Hematopoietic multipotent progenitor cell (in vitro differentiated cells): ENCODE measurements at regions not wholly inside any gene's neighbourhood (a gene's known extent, or its start where the extent isn't known, plus 50 kb on each side); places are given as distances from the start of the nearest gene placed in this dataset.

ENCODE experiments used
- DNase-seq, 3 donors: peaks; one replicate each; pipeline ENCODE4 v3.0.0-alpha.2; 2011 to 2015; ENCODE audit warnings: low read depth in 2 of 3, low spot score in 2 of 3

DNA sequence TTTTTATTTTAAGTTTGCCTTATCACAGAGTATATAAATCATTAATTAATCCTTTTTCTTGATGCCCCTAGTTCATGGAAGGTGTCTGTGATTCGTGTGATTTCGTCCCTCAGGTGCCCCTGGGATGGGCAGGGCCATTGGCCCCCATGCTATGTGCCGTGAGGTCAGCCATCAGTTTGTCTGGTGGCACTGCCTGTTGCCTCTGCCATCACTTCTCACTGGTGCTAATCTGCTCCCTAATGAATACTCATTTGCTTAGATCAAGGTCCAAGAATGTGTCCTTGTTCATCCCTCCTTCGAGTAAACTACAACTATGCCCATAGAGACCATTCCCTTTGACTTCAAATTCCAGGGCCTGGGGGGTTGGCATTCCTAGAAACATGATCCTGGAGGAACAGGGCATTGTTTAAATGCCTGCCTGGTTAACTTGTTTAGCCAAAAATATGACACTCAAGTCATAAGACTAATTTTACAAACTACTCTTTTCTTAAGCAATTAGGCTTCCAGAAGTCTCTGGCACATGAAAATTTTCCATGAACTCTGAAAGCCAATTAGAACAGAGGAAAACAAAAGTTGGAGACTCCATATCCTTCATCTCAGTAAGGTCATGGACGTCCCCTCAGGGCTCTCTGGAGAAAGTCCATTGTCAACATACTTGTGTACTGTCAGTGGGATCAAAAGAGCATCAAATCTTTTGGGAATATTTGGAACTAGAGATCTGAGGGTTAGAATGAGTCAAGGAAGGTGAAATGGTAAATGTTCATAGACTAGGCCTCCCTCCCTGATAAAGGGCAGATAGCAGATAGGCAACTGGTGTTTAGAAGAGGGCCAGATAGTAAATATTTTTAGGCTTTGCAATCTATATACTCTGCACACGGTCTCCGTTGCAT lies 90.9 kb upstream of the PLXNC1 start:
- DNase-seq, result no peak

DNA sequence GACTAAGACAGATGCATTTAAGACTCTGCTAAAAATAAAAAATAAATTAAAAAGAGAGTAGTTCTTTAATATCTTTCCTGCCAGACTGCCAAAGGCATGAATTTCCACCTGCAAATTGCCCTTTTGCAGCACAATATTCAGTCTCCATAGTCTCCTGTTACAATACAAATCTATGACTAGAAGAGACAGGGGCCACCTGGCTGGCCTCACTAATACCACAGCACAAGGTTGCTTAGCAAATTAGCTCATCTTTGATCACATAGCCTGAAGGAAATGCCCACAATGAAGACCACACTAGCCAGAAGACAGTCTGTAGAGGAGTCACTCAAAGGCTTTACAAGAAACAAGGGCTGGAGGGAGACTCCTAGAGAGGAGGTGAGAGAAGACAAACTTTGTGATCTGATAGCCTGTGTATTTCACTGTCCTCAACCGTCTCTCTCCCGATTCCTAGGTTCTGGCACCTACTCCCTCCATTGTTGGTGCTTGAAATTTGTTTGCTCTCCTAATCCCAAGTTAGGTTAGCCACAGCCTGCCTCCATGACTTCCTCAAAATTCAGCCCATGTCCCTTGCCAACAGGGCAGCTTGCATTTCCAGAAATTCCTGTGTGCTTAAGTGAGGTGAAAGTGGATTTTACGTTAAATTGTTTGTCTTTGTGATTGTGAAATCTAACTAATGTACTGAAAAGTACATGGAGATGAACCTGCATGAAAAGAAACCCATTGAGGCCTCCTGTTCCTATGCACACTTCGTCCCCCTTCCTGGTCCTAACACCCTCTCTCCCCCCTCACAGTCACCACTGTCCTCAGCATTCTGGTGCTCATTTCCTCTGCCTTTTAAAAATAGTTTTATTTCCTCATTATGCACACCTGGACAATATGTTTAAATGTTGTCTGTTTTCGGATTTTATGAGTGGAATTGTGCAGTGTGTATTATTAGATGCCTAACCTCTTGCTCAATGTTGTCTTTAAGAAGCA lies 88.7 kb upstream of the PLXNC1 start:
- DNase-seq, result no peak

DNA sequence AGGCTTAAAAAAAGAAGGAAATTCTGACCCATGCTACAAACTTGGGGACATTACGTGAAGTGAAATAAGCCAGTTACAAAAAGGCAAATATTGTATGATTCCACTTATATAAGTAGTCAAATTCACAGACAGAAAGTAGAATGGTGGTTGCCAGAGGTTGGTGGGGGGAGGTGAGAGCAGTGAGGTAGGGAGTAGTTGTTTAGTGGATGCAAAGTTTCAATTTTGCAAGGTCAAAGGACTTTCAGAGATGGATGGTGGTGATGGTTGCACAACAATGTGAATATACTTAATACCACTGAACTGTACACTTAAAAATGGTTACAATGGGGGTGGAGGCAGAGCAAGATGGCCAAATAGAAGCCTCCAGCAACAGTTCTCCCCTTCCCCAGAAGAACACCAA lies 86.2 kb upstream of the PLXNC1 start:
- no peak for DNase-seq

DNA sequence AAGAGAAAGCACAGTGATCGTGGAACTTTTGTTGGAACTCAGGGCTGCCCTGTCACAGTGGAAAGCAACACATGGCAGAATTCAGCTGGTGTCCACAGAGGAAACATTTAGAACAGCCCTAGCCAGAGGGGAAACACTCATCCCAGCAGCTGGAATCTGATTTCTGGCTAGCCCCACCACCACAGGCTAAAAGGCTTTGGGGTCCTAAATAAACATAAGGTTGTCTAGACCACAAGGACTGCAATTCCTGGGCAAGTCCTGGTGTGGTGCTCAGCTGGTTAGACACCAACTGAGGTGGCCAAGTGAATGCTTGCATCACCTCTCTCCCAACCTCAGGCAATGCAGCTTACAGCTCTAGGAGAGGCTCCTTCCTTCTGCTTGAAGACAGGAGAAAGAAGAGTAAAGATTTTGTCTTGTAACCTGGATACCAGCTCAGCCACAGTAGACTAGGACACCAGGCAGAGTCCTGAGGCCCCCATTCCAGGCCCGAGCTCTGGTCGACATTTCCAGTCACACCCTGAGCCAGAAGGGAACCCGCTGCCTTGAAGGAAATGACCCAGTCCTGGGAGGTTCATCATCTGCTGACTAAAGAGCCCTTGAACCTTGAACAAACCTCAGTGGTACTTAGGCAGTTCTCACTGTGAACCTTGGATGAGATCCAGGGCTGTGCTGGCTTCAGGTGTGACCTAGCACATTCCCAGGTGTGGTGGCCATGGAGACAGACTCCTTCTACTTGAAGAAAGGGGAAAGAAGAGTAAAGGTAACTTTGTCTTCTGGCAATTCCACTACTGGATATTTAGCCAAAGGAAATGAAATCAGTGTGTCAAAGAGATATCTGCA lies 85.4 kb upstream of the PLXNC1 start:
- DNase-seq, result no peak

DNA sequence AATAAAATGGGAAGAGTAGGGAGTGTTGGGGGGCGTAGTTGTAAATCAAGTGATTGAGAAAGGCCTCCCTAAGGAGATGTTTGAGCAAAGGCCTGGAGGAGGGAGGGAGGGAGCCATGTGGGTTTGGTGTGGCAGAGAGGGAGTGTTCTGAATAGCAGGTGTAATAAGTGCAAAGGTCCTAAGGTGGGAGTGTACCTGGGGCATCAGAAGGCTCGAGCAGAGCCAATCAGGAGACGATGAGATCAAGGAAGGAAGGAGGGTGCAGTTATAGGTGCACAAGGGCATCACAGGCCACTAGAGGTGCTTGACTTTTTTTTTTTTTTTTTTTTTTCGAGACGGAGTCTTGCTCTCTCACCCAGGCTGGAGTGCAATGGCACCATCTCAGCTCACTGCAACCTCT lies 77.9 kb upstream of the PLXNC1 start:
- DNase-seq, result no peak

DNA sequence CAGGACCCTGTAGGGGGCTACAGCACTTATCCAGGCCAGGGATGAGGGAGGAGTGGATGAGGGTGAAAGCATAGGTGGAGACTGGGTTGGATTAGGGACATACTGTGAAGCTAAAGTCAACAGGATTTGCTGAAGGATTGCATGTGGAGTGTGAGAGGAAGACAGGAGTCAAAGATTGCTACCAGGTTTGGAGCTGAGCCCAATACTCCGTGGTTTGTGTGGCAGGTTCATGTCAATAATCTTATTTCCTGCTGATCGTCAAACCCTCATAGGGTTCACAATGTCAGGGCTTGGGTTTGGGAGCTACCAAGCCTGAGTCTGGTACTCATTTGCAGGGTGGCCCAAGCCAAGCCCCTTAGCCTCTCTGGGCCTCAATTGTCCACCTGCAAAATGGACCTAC lies 77.1 kb upstream of the PLXNC1 start:
- peak in 1 of 3 donors; percentile 39 for DNase-seq

DNA sequence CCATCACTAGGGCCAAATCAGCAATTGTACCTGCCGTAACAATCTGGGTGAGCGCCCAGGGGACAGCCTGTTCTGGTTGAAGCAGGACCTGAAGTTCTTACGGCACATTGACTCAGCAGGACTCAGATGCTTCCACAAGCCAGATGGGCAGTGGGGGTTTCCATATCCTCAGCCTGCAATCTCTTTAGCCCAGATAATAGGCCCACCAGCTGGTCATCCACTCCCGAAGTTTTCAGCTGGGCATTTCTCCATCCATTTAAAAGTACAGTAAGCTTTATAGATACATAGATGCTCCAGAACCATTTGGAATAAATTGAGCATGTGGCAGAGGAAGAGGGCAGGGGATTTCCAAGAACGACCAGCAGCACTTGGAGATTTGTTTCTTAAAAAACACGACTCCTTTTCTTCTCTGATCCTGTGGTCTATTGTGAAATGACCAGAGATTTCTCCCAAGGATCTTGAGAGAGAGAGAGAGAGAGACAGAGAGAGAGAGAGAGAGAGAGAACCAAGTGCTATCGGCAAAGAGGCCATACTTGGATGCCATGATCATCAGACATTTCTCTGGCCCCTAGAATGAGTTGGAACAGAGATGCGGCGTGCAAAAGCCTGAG lies 74.8 kb upstream of the PLXNC1 start:
- DNase-seq, result no peak

DNA sequence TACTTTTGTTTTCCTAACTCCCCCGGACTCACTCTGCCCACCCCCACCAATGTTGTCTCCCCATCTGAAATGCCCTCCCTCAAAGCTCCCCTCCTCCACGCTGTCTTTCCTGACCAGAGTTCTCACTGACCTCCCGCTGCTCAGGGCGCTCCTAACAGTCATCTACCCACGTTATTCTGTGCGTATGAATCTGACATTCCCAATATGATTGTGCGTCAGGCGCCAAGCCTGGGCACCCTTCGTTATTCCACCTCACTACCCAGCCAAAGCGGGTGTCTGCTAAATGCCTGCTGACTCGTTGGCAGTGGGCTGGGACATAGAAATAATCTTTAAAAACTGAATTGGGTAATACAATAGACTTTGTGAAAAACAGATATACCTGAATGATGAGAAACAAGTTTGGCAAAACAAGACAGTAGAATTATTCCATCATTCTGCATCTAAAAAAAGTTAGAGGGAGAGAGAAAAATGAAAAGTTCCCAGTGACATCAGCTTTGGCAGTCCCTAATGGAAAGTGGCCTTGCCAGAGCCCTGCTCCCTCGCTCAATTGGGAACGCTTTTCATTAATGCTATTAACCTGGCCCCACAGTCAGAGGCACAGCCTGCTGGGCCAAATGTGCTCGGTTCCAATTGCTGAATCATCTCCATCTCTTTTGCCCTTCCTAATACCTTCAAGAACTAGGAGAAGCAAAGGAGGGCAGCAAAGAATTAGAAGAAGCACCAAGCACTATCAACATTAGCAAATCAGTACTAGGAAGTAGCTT lies 74.0 kb upstream of the PLXNC1 start:
- DNase-seq, result no peak

DNA sequence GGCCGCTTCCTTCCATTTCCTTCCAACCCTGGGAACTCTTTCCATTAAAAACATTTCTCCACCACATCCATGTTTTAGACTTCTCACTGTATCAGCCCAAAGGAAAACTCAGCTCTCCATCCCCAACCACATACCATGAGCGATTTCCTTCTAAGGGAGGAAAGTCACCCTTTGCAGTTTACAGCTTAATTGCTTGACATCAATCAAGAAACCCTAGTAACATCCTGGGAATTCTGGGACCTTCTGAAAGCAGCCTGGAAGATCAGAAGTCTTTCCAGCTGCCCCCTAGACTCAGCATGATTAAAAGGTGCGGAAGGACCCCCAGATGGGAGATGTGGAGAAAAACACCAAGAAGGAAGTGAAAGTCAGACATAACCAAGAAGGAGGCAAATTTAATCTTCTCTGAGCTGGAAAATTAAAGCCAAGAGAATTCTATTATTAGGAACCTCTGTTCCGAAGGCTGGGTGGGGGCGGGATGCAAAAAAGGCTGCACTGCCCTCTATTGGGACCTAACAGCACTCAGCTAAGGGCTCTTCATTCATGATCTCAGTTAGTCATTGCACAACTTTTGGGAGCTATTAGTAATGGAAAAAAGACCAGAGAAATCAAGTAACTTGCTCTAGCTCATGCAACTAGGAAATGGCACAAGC lies 73.3 kb upstream of the PLXNC1 start:
- peak in 2 of 3 donors; percentile 46 to 55 for DNase-seq

DNA sequence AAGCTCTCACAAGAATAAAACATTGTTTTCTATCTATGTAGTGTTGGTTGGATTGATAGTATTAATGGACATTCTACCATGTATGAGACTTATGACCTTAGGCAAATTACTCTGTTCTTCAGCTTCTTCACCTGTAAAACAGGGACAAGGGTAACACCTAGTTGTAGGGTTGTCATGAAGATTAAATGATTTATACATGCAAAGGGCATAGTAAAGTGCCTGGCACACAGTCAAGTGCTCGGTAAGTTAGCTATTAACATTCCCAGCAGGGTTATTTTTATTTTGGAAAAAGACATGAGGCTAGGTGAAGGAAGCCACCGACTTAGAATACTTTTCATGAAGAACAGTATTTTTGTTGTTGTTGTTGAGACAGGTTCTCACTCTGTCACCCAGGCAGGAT lies 71.2 kb upstream of the PLXNC1 start:
- DNase-seq, result no peak

DNA sequence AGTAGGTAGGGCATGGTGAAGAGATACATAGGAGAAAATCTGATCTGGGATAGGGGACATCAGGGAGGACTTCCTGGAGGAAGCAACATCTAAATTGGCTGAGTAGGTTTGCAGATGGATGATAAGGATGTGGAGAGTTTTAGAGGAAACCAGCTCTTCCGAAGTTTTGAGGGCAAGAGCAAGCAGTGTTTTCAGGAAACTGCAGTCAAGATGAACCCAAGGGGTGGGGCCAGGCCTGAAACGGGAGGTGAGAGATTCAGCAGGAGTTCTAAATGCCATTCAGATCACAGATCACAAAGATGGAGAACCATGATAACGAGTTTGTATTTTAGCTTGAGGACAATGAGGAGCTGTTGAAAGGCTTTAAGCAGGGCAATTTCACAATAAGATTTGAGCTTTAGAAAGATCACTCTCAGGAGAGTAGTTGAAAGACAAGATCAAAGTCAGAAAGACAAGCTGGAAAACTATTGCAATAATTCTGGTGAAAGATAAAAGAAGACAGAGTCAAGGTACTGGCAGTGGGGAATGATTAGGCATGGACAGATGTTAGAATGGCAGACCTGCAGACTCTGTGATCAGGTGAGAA lies 70.1 kb upstream of the PLXNC1 start:
- peak in 1 of 3 donors; percentile 72 for DNase-seq

DNA sequence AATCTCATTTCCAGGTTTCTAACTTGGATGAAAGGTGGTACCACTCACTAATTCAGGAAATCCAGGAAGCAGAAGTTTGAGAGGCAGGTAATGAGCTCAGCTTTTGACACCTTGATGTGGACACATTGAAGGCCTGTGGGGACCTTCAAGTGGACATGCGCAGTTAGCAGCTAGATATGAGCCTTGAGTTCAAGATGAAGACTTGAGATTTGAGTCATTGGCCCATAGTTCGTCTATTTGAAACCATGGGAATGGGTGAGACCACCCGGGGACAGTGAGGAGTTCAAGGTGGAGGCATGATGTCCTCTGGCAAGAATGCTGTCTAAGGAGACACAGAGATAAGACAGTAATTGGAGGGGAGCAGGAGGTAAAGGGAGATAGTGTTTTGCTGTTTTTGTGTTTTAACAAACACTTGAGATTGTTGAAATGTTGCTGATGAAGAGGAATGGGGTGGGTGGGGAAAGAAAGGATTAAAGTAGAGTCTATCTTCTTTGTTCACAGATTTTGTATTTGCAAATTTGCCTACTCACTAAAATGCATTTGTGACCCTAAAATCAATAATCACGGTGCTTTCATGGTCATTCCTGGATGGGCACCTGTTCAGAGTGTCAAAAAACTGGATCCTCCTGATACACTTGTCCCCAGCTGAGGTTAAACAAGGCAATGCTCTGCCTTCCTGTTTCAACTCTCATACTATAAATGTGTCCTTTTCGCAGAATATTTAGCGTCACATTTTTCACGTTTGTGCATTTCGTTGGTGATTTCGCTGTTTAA lies 69.5 kb upstream of the PLXNC1 start:
- no peak for DNase-seq

DNA sequence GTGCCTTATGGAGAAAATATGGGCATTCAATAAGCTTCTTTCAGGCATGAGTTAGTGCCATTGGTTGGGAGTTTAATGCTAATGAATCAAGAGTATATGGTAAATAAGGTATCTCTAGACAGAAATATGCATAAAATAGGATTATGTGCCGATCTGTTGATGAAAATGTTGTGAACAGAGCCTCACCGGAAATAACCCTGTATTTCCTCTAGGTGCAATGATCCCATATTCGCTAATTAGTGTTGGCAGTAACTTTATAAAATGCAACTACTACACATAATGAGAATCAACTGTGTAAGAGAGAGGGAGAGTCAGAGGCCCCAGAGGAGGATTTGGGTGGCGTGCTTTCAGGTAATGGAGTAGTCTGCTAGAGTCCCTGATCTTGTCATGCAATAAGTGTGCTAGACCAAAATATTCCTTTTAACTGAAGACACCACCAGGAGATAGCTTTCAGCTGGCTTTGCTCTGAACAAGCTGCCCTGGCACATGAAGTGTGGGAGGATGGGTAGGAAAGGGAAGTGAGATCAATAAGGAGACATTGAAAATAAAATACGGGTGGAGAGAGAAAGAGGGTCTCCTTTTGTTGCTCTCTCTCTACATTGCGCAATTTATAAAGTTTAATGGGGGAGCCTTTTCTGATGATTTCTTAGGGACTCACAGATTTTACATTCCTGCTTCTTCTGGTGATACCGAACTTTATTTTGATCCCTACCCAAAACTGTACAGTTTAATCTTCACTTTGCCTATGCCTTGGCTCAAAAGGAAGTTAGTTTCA lies 68.6 kb upstream of the PLXNC1 start:
- no peak for DNase-seq

DNA sequence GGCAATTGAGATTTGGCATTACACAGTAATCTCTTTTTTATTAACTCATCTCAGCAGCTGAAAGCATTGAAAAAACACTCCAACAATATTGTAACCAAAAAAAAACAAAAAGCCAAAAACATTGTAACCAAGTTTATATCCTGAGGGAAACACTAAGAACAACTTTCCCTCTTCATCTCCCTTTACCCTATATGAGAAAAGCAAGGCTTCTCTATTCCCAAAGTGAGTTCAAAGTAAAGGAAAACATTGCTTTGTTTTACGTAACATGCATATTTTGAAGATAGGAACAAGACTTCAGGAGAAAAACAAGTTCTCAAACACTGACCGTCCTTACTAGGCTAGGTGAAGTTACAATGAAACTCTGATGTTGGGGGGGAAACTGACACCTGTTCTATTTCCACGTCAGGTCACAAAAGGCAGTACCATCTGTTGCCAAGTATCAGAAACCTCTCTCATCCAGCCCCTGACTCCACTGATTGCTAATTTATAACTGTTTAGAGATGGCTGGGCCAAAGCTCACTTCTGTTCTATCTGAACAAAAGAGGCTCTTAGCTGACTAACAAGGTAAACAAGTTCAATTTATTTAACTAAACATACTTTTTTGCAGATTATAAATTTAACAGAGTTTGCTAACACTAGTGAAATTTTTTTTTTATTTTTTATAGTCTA lies 67.9 kb upstream of the PLXNC1 start:
- DNase-seq, result no peak

DNA sequence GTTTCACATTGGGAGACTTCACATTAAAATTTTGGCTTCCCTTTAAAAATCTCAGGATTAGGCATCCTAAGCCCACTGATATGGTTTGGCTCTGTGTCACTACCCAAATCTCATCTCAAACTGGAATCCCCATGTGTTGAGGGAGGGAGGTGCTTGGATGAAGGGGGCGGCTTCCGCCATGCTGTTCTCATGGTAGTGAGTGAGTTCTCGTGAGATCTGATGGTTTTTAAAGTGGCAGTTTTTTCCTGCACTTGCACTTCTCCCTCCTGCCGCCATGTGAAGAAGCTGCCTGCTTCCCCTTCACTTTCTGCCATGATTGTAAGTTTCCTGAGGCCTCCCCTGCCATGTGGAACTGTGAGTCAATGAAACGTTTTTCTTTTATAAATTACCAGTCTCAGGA lies 65.7 kb upstream of the PLXNC1 start:
- DNase-seq, result no peak

DNA sequence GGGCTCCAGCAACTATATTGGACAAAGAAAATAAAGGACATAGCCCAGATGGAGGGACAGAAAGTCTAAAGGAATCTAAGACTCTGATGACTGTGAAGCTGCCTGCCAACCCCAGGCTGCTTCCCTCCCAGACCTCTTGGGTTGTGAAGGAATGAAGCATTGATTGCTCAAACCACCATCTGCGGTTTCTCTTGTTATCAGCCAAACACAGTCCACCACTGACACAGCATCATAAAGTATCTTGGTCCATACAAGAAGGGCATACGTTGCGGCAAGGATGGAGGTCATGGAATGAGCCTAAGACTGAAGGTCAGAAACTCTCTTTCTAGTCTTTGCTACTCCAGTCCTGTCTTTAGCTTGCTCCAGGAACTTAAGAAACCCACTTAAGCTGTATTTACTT lies 58.5 kb upstream of the PLXNC1 start:
- DNase-seq, result peak in 2 of 3 donors; percentile 47 to 76

DNA sequence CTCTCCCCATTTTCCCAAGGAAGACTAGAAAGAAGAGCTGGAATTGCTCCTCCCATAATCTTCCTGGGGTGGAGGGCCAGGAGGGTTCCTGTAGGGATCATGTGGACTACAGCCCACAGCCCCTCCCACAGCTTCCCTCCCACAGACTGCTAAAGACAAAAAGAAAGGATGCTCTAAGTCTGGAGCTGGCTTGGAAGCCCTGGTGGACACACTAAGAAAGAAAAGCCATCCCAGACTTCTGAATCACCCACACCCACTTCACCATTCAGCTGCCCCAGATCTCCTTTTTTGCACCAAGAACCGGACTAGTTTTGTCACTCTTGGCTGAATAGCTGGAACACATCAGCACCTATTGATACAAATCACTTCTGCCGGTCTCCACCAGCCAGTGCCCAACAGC lies 56.8 kb upstream of the PLXNC1 start:
- DNase-seq, result no peak
